AG10803 (cell line): ENCODE measurements at regions not wholly inside any gene's neighbourhood (a gene's known extent, or its start where the extent isn't known, plus 50 kb on each side); places are given as distances from the start of the nearest gene placed in this dataset.
A peak's percentile ranks its signal among the peaks of the same experiment; 100 is the strongest.

Source experiments
- DNase-seq: peaks from one replicate; pipeline ENCODE4 v3.0.0; 2010; ENCODE audit warnings: low read depth
- H3K4me3 ChIP-seq: 2 replicates; pipeline ENCODE4 v1.5.1; 2011; ENCODE audit warnings: mild to moderate bottlenecking, low read length, control low read depth
- TF ChIP-seq, protein P1 (sequence below): conservative IDR thresholded peaks from 2 replicates; pipeline ENCODE4 v1.5.1; 2011; ENCODE audit warnings: mild to moderate bottlenecking, low read length, control low read depth, inconsistent platforms

DNA sequence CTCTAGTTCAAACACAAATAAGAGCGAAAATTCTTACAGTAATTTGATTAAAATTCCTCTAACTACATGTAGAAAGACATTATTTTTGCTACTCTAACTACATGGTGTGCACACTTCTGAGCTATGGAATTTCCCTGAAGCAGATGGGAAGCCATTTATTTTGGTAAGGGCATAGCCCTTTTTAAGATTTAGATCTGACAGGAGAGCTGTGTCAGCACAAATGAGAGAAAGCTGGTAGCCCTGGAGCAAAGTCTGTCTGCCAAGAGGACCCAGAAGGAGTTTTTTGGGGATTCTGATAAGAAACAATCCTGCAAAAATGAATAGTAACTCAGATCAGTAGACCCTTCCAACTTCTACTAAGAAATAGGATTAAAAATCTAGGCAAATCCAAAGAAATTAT, 595.9 kb upstream of the MEF2C start:
- no peak overlapping the region for H3K4me3 ChIP-seq
- TF ChIP-seq, protein P1, sequence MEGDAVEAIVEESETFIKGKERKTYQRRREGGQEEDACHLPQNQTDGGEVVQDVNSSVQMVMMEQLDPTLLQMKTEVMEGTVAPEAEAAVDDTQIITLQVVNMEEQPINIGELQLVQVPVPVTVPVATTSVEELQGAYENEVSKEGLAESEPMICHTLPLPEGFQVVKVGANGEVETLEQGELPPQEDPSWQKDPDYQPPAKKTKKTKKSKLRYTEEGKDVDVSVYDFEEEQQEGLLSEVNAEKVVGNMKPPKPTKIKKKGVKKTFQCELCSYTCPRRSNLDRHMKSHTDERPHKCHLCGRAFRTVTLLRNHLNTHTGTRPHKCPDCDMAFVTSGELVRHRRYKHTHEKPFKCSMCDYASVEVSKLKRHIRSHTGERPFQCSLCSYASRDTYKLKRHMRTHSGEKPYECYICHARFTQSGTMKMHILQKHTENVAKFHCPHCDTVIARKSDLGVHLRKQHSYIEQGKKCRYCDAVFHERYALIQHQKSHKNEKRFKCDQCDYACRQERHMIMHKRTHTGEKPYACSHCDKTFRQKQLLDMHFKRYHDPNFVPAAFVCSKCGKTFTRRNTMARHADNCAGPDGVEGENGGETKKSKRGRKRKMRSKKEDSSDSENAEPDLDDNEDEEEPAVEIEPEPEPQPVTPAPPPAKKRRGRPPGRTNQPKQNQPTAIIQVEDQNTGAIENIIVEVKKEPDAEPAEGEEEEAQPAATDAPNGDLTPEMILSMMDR, result no peak
- no peak for DNase-seq

DNA sequence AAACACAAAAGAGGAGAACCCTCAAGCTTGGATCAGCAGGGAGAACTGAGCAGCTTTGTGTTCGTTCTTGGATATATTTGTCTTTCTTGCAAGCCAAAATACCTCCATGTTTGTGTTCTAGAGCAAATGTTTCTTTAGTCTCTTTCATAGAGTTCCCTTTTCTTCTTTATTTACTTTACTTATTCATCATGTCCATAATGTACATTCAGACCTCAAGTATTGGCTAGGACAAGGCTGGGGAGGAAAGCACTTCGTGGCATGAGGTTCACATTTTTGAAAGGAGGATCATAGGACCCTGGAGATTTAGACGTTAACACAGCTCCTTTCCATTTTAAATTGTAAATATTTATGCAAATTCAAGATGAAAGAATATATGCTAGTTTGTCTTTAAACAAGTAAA, 590.2 kb upstream of the MEF2C start:
- TF ChIP-seq, protein P1, result no peak
- H3K4me3 ChIP-seq, result no peak overlapping the region
- DNase-seq, result peak; percentile 11

DNA sequence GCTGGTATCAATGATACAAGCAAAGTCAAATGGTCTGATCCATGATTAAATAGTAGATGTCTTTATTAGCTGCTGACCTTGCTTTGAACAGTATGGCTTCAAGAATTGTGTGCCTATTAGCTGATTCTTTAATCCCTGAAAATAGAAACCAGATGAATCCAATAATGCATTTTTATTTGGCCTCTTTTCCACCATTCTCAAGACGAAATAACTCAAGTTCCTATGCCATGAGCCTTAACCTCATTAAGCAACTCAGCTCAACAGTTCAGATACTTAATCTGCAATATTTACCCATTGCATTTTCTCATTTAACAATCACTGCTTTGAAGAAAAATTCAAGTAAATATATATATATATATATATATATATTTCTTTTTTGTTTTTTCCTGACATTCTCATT, 588.6 kb upstream of the MEF2C start:
- TF ChIP-seq, protein P1, result no peak
- DNase-seq, result peak; percentile 83
- no peak overlapping the region for H3K4me3 ChIP-seq

DNA sequence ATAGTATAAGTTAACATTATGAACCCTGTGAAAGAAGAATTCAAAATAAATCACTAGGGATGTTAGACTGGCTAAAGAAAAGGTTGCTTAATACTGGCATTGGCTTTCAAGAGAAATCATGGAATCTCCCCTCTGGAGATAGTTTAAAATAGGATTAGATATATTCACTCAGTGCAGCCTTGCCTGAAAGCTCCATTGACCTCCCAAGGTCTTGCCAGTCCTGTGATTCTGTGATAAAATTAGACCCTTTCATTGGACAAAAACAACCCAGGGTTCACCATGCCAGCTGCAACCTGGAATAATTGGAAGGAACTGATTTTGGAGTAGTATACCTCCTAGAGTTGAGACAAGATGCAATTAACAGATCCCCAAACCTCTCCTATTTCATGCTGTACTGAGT, 588.1 kb upstream of the MEF2C start:
- TF ChIP-seq, protein P1, result no peak
- H3K4me3 ChIP-seq, result no peak overlapping the region
- DNase-seq, result no peak

DNA sequence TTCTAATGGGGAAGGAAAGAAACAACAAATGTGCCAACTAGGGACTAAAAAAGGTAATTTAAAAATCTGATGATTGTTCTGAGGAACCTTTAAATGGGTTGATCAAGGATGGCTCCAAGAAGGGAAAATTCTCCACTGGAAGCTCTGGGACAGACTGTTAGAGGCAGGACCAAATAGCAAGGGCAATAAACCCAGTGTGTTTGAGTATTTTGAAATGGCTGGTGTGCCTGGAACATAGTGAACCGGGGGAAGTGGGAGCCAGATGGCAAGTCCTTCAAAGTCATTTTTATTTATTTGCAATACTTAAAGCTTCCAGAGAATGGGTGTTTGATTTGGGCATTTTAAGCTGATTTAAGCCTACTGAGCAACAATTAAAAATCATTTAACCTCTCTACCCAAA, 587.7 kb upstream of the MEF2C start:
- no peak for DNase-seq
- TF ChIP-seq, protein P1, result no peak
- H3K4me3 ChIP-seq, result no peak overlapping the region

DNA sequence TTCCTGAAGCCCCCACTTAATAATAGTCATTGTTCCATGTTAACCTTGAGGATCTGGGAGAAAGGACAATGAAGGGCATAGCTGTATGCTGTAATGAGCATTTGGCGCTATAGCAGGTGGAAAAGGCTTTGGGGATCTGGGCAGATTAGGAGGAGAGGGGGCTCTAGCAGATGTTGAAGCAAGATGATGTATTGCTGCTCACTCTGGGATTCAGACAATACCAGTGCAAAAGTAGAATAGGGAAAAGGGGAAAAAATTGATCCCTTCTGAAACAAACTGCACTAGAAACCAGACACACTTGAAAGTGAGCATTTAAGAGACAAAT, 575.3 kb upstream of the MEF2C start:
- no peak overlapping the region for H3K4me3 ChIP-seq
- TF ChIP-seq, protein P1, result no peak
- DNase-seq, result no peak

DNA sequence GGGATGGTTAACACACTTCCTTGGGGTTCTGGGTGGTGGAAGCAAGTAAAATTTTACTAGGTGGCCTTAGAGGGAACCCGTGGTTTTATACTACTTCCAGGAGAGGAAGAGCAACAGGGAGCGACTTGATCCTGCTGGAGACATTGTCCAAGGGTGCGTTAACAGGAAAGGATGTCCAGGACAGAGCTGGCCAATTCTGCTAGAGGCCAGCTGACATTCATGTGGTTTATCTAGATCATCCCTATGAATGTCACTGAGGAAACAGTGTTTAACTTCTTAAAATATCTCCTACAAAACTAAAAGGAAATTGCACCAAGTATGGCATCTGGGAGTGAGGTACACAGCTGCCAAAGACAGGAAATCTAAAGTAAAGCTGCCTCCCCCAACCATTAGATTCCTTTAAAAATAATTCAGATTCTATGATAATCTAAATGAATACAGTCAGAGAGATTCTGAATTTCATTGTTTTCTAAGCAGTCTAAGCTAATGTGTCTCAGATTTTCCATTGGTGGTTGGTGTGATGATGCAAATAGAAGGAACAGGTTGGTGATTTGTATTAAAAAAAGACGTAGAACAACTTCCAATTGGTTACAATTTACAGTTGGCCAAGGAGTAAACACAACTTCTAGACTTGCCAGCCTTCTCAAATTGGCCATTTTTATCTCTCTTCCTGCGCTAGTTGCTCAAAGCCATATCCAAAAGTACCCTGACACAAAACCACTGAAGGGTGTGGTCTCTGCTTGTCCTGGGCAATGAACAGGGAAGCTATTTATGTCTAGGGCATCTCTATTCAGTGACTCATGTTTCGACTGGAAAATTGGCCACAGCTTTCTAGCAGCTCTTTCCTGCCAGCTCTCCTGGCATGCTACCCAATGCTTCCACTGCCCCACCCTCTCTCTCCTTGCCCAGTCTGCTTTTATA, 574.7 kb upstream of the MEF2C start:
- TF ChIP-seq, protein P1, result no peak
- H3K4me3 ChIP-seq, result no peak overlapping the region
- DNase-seq, result peak; percentile 85
